K562 (cell line): ENCODE measurements at regions not wholly inside any gene's neighbourhood (a gene's known extent, or its start where the extent isn't known, plus 50 kb on each side); places are given as distances from the start of the nearest gene placed in this dataset.

Experiments used
- PATZ1 ChIP-seq: fragments of 250-450 bp; sonication (Bioruptor Pico); IDR thresholded peaks from 2 replicates; pipeline ENCODE4 v1.5.0; 2020; ENCODE audit warnings: mild to moderate bottlenecking, borderline replicate concordance
- SRF ChIP-seq, 2 experiments: fragments of 250-450, 450-650 bp in 1 of 2; sonication (Bioruptor Pico) in 1 of 2; sonication (generic) in 1 of 2; formaldehyde crosslinking; IDR thresholded peaks; 2 replicates each; pipeline versions ENCODE4 v1.5.0 to v1.5.1; 2020 to 2022; ENCODE audit warnings: mild to moderate bottlenecking in 1 of 2, missing genetic modification reagents in 1 of 2
- TAF7 ChIP-seq: fragments of 450-650 bp; IDR thresholded peaks from 2 replicates; pipeline ENCODE4 v1.6.1; 2016; ENCODE audit warnings: missing genetic modification characterization, missing compliant biosample characterization
- USF2 ChIP-seq: sonication (generic); formaldehyde crosslinking; IDR thresholded peaks from 2 replicates; pipeline ENCODE4 v1.5.0; 2020; ENCODE audit warnings: missing genetic modification reagents

- TF ChIP-seq TAF7, result no peak
- no peak for TF ChIP-seq SRF (CRISPR knock-in tag; IDR thresholded peaks at IDR 0.05)
- no peak for TF ChIP-seq USF2 (CRISPR knock-in tag)
- no peak for TF ChIP-seq PATZ1 (CRISPR knock-in tag)
These were observed 481.2 kb upstream of the SYT1 start for GRCh38 chr12:78383414-78383813.
